ENCODE measurements at regions not wholly inside any gene's neighbourhood (a gene's known extent, or its start where the extent isn't known, plus 50 kb on each side); places are given as distances from the start of the nearest gene placed in this dataset.

GRCh38 chr5:93349613-93350012 is 231.4 kb downstream of the NR2F1-AS1 start:
- TF ChIP-seq CTCF (IDR thresholded peaks at IDR 0.05) (no peak), POLR2A (IDR thresholded peaks at IDR 0.05) (no peak)

Data from thyroid gland (tissue), 4 donors.